PC-3 (cell line): ENCODE measurements at regions not wholly inside any gene's neighbourhood (a gene's known extent, or its start where the extent isn't known, plus 50 kb on each side); places are given as distances from the start of the nearest gene placed in this dataset.

Experiments used
- ATAC-seq: fragments of 200-7000 bp; cut with Tn5 transposase; 2 replicates; pipeline ENCODE4 v1.9.1; 2020; ENCODE audit warnings: mild to moderate bottlenecking, moderate library complexity
- BruUV-seq: library from RNA; stranded (reverse); fragments of 400-500 nt; replicated peaks from 2 replicates; lab custom pipeline; 2021; lab: Mats Ljungman, UMichigan
- CTCF ChIA-PET: fragments of 300-600 bp; sonication (Branson Sonifier 250); formaldehyde crosslinking; loops from one replicate; lab custom pipeline; 2022; ENCODE audit warnings: antibody characterized with exemption; lab: Charles Lee
- POLR2A ChIA-PET: fragments of 300-600 bp; sonication (Branson Sonifier 250); formaldehyde crosslinking; loops from one replicate; lab custom pipeline; 2022; ENCODE audit warnings: antibody characterized with exemption; ENCODE audit not compliant: unreplicated experiment; lab: Charles Lee
- DNase-seq: peaks from one replicate; pipeline ENCODE4 v3.0.0-alpha.2; 2015
- H2AFZ ChIP-seq: fragments of 300-600 bp; sonication (generic); 2 replicates; pipeline ENCODE4 v1.6.0; 2016; ENCODE audit warnings: antibody characterized with exemption, low read length
- H3F3A ChIP-seq: fragments of 300-600 bp; sonication (generic); one replicate; pipeline ENCODE4 v1.6.0; 2017; ENCODE audit warnings: antibody characterized with exemption, low read length, control low read depth, mild to moderate bottlenecking; ENCODE audit not compliant: unreplicated experiment
- H3K27ac ChIP-seq: fragments of 300-600 bp; sonication (generic); 2 replicates; pipeline ENCODE4 v1.5.1; 2016; ENCODE audit warnings: mild to moderate bottlenecking, low read length
- H3K27me3 ChIP-seq: fragments of 300-600 bp; sonication (generic); 2 replicates; pipeline ENCODE4 v1.6.1; 2016; ENCODE audit warnings: low read length, mixed read lengths
- H3K36me3 ChIP-seq: fragments of 300-600 bp; sonication (generic); 2 replicates; pipeline ENCODE4 v1.6.1; 2016; ENCODE audit warnings: low read depth, mixed run types, low read length, mixed read lengths
- H3K4me1 ChIP-seq: fragments of 300-600 bp; sonication (generic); 2 replicates; pipeline ENCODE4 v1.5.1; 2016; ENCODE audit warnings: low read length; ENCODE audit not compliant: insufficient read depth
- H3K4me2 ChIP-seq: fragments of 300-600 bp; sonication (generic); 2 replicates; pipeline ENCODE4 v1.6.0; 2016; ENCODE audit warnings: low read length
- H3K4me3 ChIP-seq: fragments of 300-600 bp; sonication (generic); 2 replicates; pipeline ENCODE4 v1.5.1; 2016; ENCODE audit warnings: mild to moderate bottlenecking, low read length, mixed read lengths
- H3K79me2 ChIP-seq: fragments of 300-600 bp; sonication (generic); 2 replicates; pipeline ENCODE4 v1.6.1; 2017; ENCODE audit warnings: low read length, mixed read lengths
- H3K9ac ChIP-seq: fragments of 300-600 bp; sonication (generic); 2 replicates; pipeline ENCODE4 v1.6.0; 2016; ENCODE audit warnings: mild to moderate bottlenecking, low read length
- H3K9me2 ChIP-seq: fragments of 300-600 bp; sonication (generic); replicated peaks from 2 replicates; pipeline ENCODE4 v1.6.1; 2016; ENCODE audit warnings: mixed run types, low read length, mixed read lengths
- H3K9me3 ChIP-seq: fragments of 300-600 bp; sonication (generic); 2 replicates; pipeline ENCODE4 v1.6.1; 2016; ENCODE audit warnings: low read length, mixed read lengths
- H4K20me1 ChIP-seq: fragments of 300-600 bp; sonication (generic); 2 replicates; pipeline ENCODE4 v1.6.1; 2016; ENCODE audit warnings: low read length, mixed read lengths
- CTCF ChIP-seq: fragments of 300-600 bp; sonication (generic); conservative IDR thresholded peaks from 2 replicates; pipeline ENCODE4 v1.5.1; 2017; ENCODE audit warnings: antibody characterized with exemption, low read depth, mild to moderate bottlenecking, low read length
- EZH2 ChIP-seq: fragments of 300-600 bp; sonication (generic); IDR thresholded peaks from one replicate; pipeline ENCODE4 v1.6.1; 2017; ENCODE audit warnings: antibody characterized with exemption, mild to moderate bottlenecking, low read length; ENCODE audit not compliant: unreplicated experiment
- EZH2phosphoT487 ChIP-seq: fragments of 300-600 bp; sonication (generic); IDR thresholded peaks from 2 replicates; pipeline ENCODE4 v1.6.1; 2018; ENCODE audit warnings: mild to moderate bottlenecking, antibody characterized with exemption, low read length, borderline replicate concordance
- intact Hi-C: fragments of 100-400 bp; cut with micrococcal nuclease; formaldehyde crosslinking; loops from 2 replicates; pipeline ENCODE4 v1.9.0; 2023

GRCh38 chr12:105466231-105466900 lies 135.9 kb downstream of the C12orf75 start:
- CTCF ChIA-PET: interaction anchor here (0.7 kb wide), 1 partner anchor 12 kb away, joined by 4 read pairs; no protein-coding TSS in a partner anchor
- H2AFZ ChIP-seq: no peak overlapping the region
- H3K9me3 ChIP-seq: no peaks in the 10 kb centered on the region
- no TSS peak for BruUV-seq
- no peaks in the 10 kb centered on the region for H3K36me3 ChIP-seq
- TF ChIP-seq EZH2 (no peak), CTCF (no peak), EZH2phosphoT487 (no peak)
- H3K27me3 ChIP-seq: no peaks in the 10 kb centered on the region
- H3K79me2 ChIP-seq: no peaks in the 10 kb centered on the region
- no peak for ATAC-seq
- no peaks in the 10 kb centered on the region for H3F3A ChIP-seq
- intact Hi-C loops: no loop called here
- peaks cover 6% of the 10 kb centered on the region; the same call in 1 of the 2 replicates for H3K4me1 ChIP-seq
- H3K4me3 ChIP-seq: no peak overlapping the region
- no peak overlapping the region for H3K9ac ChIP-seq
- no peaks in the 10 kb centered on the region for H3K9me2 ChIP-seq
- H4K20me1 ChIP-seq: no peaks in the 10 kb centered on the region
- POLR2A ChIA-PET: no interaction called here
- DNase-seq: no peak
- H3K4me2 ChIP-seq: no peak overlapping the region
- H3K27ac ChIP-seq: no peak overlapping the region

GRCh38 chr12:105466901-105467598 lies 136.6 kb downstream of the C12orf75 start:
- DNase-seq (no peak), ATAC-seq (no peak)
- no peaks in the 10 kb centered on the region for H3K9me3 ChIP-seq
- H3F3A ChIP-seq: no peaks in the 10 kb centered on the region
- H3K4me3 ChIP-seq: no peak overlapping the region
- H4K20me1 ChIP-seq: no peaks in the 10 kb centered on the region
- POLR2A ChIA-PET: no interaction called here
- BruUV-seq: no TSS peak
- no peak overlapping the region for H3K27ac ChIP-seq
- H3K36me3 ChIP-seq: no peaks in the 10 kb centered on the region
- no peak overlapping the region for H2AFZ ChIP-seq
- intact Hi-C loops: no loop called here
- H3K27me3 ChIP-seq: no peaks in the 10 kb centered on the region
- no peaks in the 10 kb centered on the region for H3K79me2 ChIP-seq
- no peaks in the 10 kb centered on the region for H3K9me2 ChIP-seq
- CTCF ChIA-PET: interaction anchor here (0.7 kb wide), 1 partner anchor 13 kb away, joined by 4 read pairs; no protein-coding TSS in a partner anchor
- no peaks in the 10 kb centered on the region for H3K4me1 ChIP-seq
- TF ChIP-seq EZH2phosphoT487: no peak
- no peak for TF ChIP-seq CTCF
- TF ChIP-seq EZH2: no peak
- H3K4me2 ChIP-seq: no peak overlapping the region
- no peak overlapping the region for H3K9ac ChIP-seq
